Endothelial cell (in vitro differentiated cells): ENCODE measurements at regions not wholly inside any gene's neighbourhood (a gene's known extent, or its start where the extent isn't known, plus 50 kb on each side); places are given as distances from the start of the nearest gene placed in this dataset.

Source experiments
- DNase-seq: peaks from one replicate; pipeline ENCODE4 v3.0.0; 2021; ENCODE audit warnings: low spot score
- H3K27ac Mint-ChIP-seq: one replicate; pipeline ENCODE4 v1.8.0; 2021; ENCODE audit warnings: mixed read lengths, inconsistent platforms; ENCODE audit not compliant: unreplicated experiment
- H3K27me3 Mint-ChIP-seq: one replicate; pipeline ENCODE4 v1.8.0; 2021; ENCODE audit warnings: mild to moderate bottlenecking, moderate library complexity, mixed read lengths, inconsistent platforms; ENCODE audit not compliant: unreplicated experiment
- H3K36me3 Mint-ChIP-seq: one replicate; pipeline ENCODE4 v1.8.0; 2021; ENCODE audit warnings: mild to moderate bottlenecking, low read depth, mixed read lengths, inconsistent platforms; ENCODE audit not compliant: unreplicated experiment
- H3K4me1 Mint-ChIP-seq: one replicate; pipeline ENCODE4 v1.8.0; 2021; ENCODE audit warnings: mild to moderate bottlenecking, mixed read lengths, inconsistent platforms; ENCODE audit not compliant: unreplicated experiment
- H3K4me3 Mint-ChIP-seq: one replicate; pipeline ENCODE4 v1.8.0; 2021; ENCODE audit warnings: mild to moderate bottlenecking, mixed read lengths, inconsistent platforms; ENCODE audit not compliant: unreplicated experiment
- H3K9me3 Mint-ChIP-seq: one replicate; pipeline ENCODE4 v1.8.0; 2021; ENCODE audit warnings: mixed read lengths, inconsistent platforms; ENCODE audit not compliant: unreplicated experiment
- TF ChIP-seq, protein P1 (sequence below): fragments of 200-600 bp; sonication (generic); IDR thresholded peaks from one replicate; pipeline ENCODE4 v1.5.0; 2021; ENCODE audit warnings: antibody characterized with exemption; ENCODE audit not compliant: unreplicated experiment

DNA sequence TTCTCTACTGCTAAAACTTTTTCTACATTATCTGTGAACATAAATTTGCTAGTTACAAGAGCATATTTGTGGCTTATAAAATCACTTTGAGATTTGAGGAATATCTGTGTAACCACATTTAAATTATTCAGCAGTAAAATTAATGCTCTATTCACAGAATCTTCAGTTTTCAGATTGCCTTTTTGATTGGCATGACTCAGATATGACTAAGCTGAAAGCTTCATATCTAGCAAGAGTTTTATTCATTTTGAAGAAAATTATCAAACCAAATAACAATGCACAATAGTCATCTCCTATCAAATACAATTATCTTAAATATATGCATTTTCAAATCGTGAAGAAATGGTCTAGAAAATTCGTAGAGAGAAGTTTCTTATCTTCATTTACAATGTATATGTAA, 1498.2 kb upstream of the B3GALT2 start:
- Mint-ChIP-seq H3K4me1 (no peaks in the 10 kb centered on the region), H3K4me3 (no peak overlapping the region), H3K9me3 (no peaks in the 10 kb centered on the region), H3K27ac (no peak overlapping the region), H3K27me3 (no peaks in the 10 kb centered on the region), H3K36me3 (no peaks in the 10 kb centered on the region)
- TF ChIP-seq, protein P1, sequence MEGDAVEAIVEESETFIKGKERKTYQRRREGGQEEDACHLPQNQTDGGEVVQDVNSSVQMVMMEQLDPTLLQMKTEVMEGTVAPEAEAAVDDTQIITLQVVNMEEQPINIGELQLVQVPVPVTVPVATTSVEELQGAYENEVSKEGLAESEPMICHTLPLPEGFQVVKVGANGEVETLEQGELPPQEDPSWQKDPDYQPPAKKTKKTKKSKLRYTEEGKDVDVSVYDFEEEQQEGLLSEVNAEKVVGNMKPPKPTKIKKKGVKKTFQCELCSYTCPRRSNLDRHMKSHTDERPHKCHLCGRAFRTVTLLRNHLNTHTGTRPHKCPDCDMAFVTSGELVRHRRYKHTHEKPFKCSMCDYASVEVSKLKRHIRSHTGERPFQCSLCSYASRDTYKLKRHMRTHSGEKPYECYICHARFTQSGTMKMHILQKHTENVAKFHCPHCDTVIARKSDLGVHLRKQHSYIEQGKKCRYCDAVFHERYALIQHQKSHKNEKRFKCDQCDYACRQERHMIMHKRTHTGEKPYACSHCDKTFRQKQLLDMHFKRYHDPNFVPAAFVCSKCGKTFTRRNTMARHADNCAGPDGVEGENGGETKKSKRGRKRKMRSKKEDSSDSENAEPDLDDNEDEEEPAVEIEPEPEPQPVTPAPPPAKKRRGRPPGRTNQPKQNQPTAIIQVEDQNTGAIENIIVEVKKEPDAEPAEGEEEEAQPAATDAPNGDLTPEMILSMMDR = no peak
- DNase-seq = no peak

DNA sequence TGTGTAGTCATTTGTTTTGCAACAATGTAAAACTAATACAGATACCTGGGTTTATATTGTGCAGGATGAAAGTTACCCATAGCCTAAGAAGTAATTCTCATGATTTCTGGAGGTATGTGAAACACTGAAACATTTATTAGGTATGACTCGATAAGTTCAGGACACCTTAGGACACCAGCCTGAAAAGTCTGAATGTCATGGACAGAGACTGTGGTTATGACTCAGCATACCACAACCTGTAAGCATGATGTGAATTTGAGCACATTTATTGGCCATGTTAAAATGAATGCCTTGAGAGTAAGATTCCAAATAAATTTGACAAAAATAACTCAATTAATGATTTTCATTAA, 1471.7 kb upstream of the B3GALT2 start:
- H3K4me1 Mint-ChIP-seq = no peaks in the 10 kb centered on the region
- H3K9me3 Mint-ChIP-seq = no peaks in the 10 kb centered on the region
- H3K36me3 Mint-ChIP-seq = no peaks in the 10 kb centered on the region
- TF ChIP-seq, protein P1 = no peak
- peaks cover 1% of the 10 kb centered on the region for H3K27me3 Mint-ChIP-seq
- no peak for DNase-seq
- no peak overlapping the region for H3K4me3 Mint-ChIP-seq
- no peak overlapping the region for H3K27ac Mint-ChIP-seq

DNA sequence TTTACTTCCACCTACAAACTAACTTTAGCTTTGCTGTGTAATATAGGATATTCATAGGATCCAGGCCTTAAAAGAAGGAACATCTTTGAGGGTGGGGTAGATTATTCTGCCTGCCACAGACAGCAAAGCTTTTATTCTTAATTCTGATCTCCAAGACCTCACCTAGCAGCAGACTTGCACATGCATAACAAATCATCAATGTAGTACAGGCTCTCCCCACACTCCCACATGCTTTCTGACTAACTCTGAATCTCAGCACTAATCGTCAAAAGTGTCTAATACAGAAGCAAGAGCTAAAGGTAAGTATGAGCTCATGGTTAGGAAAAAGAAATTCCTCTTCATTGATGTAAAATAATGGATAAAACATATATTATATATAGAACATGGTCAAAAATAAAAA, 1468.5 kb upstream of the B3GALT2 start:
- Mint-ChIP-seq H3K9me3 (no peaks in the 10 kb centered on the region), H3K4me1 (no peaks in the 10 kb centered on the region), H3K27me3 (no peaks in the 10 kb centered on the region), H3K36me3 (no peaks in the 10 kb centered on the region), H3K27ac (no peak overlapping the region), H3K4me3 (no peak overlapping the region)
- TF ChIP-seq, protein P1 = no peak
- no peak for DNase-seq

DNA sequence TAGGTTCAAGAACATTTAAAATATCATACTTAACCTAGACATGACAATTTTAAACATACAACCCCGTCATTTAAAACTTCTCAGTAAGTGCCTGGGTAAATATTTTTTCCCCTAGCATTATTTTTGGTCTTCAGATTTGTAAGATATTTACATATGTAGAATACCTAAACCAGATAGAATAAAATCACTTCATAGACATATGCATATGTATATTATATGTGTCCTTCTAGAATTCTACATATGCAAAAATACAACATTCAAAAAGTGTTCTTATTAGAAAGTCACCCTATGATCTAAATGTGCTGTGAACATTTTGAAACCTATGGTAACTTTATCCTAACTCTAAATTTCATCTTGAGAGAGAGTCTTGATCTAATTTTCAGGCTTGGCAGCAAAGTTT, 1467.0 kb upstream of the B3GALT2 start:
- Mint-ChIP-seq H3K27ac (no peak overlapping the region), H3K4me3 (no peak overlapping the region), H3K27me3 (no peaks in the 10 kb centered on the region), H3K4me1 (no peaks in the 10 kb centered on the region), H3K9me3 (no peaks in the 10 kb centered on the region), H3K36me3 (no peaks in the 10 kb centered on the region)
- TF ChIP-seq, protein P1 = no peak
- no peak for DNase-seq

DNA sequence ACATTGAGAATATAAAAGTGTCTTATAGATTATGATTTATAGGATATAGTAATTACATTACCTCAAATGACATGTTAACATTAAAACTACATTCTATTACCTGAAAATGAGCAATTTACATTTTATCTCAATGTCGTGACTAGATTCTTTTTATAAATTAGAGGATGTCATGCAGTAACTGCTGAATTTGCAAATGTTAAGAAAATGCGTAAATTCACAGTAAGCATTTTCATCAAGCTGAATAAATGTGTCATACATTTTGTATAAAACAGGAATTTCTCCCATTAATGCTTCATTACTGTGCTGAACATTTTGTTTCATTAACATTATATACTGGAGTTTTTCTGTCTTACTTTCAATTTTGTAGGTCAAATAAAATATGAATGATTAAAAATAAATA, 1460.7 kb upstream of the B3GALT2 start:
- H3K4me1 Mint-ChIP-seq = no peaks in the 10 kb centered on the region
- no peaks in the 10 kb centered on the region for H3K36me3 Mint-ChIP-seq

More for the DNA sequence above, 1460.7 kb upstream of the B3GALT2 start:
- H3K9me3 Mint-ChIP-seq = no peaks in the 10 kb centered on the region
- no peak overlapping the region for H3K4me3 Mint-ChIP-seq
- no peak overlapping the region for H3K27ac Mint-ChIP-seq
- no peaks in the 10 kb centered on the region for H3K27me3 Mint-ChIP-seq
- TF ChIP-seq, protein P1 = no peak
- DNase-seq = no peak
